ENCODE measurements at regions not wholly inside any gene's neighbourhood (a gene's known extent, or its start where the extent isn't known, plus 50 kb on each side); places are given as distances from the start of the nearest gene placed in this dataset.

DNA sequence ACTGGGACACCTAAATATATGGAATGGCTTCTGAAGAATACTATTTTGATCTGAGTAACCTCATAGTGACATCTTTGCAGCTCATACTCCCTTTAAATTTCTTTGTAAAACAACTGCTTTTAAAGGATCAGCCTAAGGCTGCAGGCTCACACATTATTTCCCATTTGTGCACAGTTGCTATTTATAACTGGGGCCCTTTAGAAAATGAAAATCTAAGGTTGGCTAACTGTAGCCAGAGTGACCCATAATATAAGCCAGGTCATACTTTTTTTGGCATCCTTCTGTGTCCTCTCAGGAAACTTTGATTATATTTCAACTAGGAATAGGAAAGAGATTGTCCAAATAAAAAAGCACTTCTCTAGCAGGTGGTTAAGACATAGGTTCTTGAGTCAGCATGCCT lies 123.6 kb upstream of the RASGEF1B start:
- Mint-ChIP-seq H3K4me1 (ENCODE audit: low read depth) (peaks cover 4% of the 10 kb centered on the region), H3K9me3 (ENCODE audit: low read depth) (no peaks in the 10 kb centered on the region), H3K27ac (no peak overlapping the region), H3K27me3 (no peaks in the 10 kb centered on the region), H3K4me3 (ENCODE audit: low read depth) (no peak overlapping the region), H3K36me3 (ENCODE audit: insufficient read depth) (no peaks in the 10 kb centered on the region)
- TF ChIP-seq, protein P1, sequence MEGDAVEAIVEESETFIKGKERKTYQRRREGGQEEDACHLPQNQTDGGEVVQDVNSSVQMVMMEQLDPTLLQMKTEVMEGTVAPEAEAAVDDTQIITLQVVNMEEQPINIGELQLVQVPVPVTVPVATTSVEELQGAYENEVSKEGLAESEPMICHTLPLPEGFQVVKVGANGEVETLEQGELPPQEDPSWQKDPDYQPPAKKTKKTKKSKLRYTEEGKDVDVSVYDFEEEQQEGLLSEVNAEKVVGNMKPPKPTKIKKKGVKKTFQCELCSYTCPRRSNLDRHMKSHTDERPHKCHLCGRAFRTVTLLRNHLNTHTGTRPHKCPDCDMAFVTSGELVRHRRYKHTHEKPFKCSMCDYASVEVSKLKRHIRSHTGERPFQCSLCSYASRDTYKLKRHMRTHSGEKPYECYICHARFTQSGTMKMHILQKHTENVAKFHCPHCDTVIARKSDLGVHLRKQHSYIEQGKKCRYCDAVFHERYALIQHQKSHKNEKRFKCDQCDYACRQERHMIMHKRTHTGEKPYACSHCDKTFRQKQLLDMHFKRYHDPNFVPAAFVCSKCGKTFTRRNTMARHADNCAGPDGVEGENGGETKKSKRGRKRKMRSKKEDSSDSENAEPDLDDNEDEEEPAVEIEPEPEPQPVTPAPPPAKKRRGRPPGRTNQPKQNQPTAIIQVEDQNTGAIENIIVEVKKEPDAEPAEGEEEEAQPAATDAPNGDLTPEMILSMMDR (IDR thresholded peaks at IDR 0.05; ENCODE audit: unreplicated experiment) = no peak
- no peak for DNase-seq (ENCODE audit: low spot score, unreplicated experiment)

DNA sequence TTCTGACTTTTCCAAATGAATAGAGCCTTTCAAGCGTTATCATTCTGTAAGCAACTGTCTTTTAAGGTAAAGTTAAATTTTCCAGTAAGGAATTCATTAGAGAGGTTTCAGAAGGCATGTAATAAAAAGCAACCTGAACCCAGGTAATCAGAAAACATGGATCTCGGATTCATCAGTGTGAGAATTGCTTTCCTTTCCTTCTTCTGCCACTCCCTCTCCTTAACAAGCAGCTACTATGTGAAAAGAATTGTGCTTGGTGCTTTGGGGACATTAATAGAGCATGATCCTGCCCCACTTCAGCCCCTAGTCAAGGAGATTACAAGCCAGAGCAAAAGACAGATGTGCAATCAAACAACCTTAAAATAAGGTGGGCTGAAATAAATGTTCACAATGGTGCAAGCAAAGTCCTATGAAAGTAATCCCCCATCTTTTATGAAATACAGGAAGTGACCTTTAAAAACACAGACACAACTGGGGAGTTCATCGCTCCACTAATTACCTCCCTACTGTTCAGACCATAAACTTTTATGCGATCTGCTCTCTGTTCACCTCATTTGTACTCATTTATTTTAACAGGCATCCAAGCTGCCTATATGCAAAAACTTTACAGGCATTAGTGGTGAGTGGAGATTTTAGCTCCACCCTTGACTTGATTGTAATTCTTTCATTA lies 122.9 kb upstream of the RASGEF1B start:
- TF ChIP-seq, protein P1 (IDR thresholded peaks at IDR 0.05; ENCODE audit: unreplicated experiment) = no peak

DNA sequence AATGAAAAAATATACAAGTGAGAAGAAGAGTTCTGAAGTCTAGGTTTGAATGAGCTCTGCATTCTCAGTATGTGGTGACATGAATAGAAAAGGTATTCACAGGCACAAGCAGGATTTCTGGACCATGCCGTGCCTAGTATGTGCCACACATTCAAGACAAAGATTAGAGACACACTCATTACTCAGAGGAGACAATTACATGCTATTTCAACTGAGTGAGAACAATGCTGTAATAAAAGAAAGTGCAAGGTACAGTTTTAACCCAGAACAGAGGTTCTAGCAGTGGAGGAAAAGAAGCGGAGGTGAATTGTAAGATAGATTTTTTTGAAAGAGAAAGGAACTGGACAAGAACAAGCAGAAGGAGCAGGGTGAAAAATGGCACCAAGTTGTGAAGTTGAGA lies 121.0 kb upstream of the RASGEF1B start:
- Mint-ChIP-seq H3K36me3 (ENCODE audit: insufficient read depth) (no peaks in the 10 kb centered on the region), H3K27me3 (no peaks in the 10 kb centered on the region), H3K4me3 (ENCODE audit: low read depth) (no peak overlapping the region), H3K27ac (no peak overlapping the region), H3K4me1 (ENCODE audit: low read depth) (peaks cover 4% of the 10 kb centered on the region), H3K9me3 (ENCODE audit: low read depth) (no peaks in the 10 kb centered on the region)
- TF ChIP-seq, protein P1 (IDR thresholded peaks at IDR 0.05; ENCODE audit: unreplicated experiment) = no peak
- no peak for DNase-seq (ENCODE audit: low spot score, unreplicated experiment)

More for the DNA sequence above, 122.9 kb upstream of the RASGEF1B start:
- no peak for DNase-seq (ENCODE audit: low spot score, unreplicated experiment)
- no peak overlapping the region for H3K4me3 Mint-ChIP-seq (ENCODE audit: low read depth)
- no peak overlapping the region for H3K27ac Mint-ChIP-seq
- no peaks in the 10 kb centered on the region for H3K36me3 Mint-ChIP-seq (ENCODE audit: insufficient read depth)
- H3K4me1 Mint-ChIP-seq (ENCODE audit: low read depth) = peaks cover 4% of the 10 kb centered on the region
- no peaks in the 10 kb centered on the region for H3K9me3 Mint-ChIP-seq (ENCODE audit: low read depth)
- H3K27me3 Mint-ChIP-seq = no peaks in the 10 kb centered on the region

DNA sequence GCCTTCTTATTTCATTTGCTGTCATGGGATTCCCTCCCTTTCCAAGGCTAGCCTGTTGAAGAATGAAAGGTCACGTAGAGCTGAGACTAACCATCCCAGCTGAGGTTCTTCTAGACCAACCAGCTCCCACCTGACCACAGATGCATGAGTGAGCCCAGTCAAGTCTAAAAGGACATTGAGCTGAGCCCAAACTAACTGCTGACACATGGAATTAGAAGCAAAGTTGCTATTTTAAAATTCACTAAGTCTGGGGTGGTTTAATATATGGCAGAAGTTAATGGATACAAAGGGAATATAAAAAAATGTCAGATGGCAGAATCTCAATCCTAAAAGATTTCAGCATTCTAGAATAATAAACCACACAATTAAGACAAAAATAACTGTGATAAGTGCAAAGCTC lies 118.9 kb upstream of the RASGEF1B start:
- TF ChIP-seq, protein P1 (IDR thresholded peaks at IDR 0.05; ENCODE audit: unreplicated experiment) = no peak
- Mint-ChIP-seq H3K27me3 (no peaks in the 10 kb centered on the region), H3K9me3 (ENCODE audit: low read depth) (no peaks in the 10 kb centered on the region)

DNA sequence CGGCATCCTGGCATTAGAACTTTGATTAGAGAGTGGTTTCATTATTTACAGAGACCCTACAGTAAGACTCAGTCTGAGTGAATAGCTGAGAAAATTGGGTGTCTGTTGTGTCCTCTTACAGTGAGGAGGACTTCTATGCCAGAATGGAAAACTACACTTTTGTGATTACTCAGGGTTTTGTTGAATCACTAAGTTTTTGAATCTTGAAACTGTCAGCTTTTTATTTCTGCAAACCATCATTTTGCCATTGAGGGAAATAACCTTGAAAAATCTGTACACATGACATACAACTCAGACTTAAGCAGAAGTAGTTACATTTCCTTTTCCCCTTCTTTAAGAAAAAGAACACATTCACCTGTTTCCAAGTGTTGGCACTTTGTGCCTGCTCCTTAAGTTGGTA lies 117.6 kb upstream of the RASGEF1B start:
- DNase-seq (ENCODE audit: low spot score, unreplicated experiment) = no peak
- H3K36me3 Mint-ChIP-seq (ENCODE audit: insufficient read depth) = no peaks in the 10 kb centered on the region
- H3K4me1 Mint-ChIP-seq (ENCODE audit: low read depth) = no peaks in the 10 kb centered on the region

More for the DNA sequence above, 118.9 kb upstream of the RASGEF1B start:
- no peak for DNase-seq (ENCODE audit: low spot score, unreplicated experiment)
- H3K4me3 Mint-ChIP-seq (ENCODE audit: low read depth) = no peak overlapping the region
- H3K27ac Mint-ChIP-seq = no peak overlapping the region
- no peaks in the 10 kb centered on the region for H3K36me3 Mint-ChIP-seq (ENCODE audit: insufficient read depth)
- no peaks in the 10 kb centered on the region for H3K4me1 Mint-ChIP-seq (ENCODE audit: low read depth)

More for the DNA sequence above, 117.6 kb upstream of the RASGEF1B start:
- Mint-ChIP-seq H3K27ac (no peak overlapping the region), H3K4me3 (ENCODE audit: low read depth) (no peak overlapping the region), H3K9me3 (ENCODE audit: low read depth) (no peaks in the 10 kb centered on the region), H3K27me3 (no peaks in the 10 kb centered on the region)
- TF ChIP-seq, protein P1 (IDR thresholded peaks at IDR 0.05; ENCODE audit: unreplicated experiment) = no peak
